ENCODE measurements at regions not wholly inside any gene's neighbourhood (a gene's known extent, or its start where the extent isn't known, plus 50 kb on each side); places are given as distances from the start of the nearest gene placed in this dataset.

- Mint-ChIP-seq H3K4me3 (no peak overlapping the region), H3K36me3 (ENCODE audit: insufficient read depth in 1 of 3, low read depth in 3 of 3) (peaks cover 3 to 19% (median 8%) of the 10 kb centered on the region in 3 experiments), H3K27me3 (ENCODE audit: low read depth) (no peaks in the 10 kb centered on the region), H3K9me3 (peaks cover 17 to 18% of the 10 kb centered on the region in 2 experiments), H3K4me1 (0 out of 4 replicates have a peak, but pooled peaks cover 0 to 4% of the 10 kb centered on the region in 2 experiments), H3K27ac (no peak overlapping the region)
- Histone ChIP-seq H2AK5ac (ENCODE audit: insufficient read length, low read length) (no peak overlapping the region), H4K8ac (replicated peaks; ENCODE audit: insufficient read length, low read depth, low read length) (no peak overlapping the region), H3K9ac (ENCODE audit: extremely low read depth, insufficient read length, low read length) (no peak overlapping the region), H3K27me3 (ENCODE audit: insufficient read depth, low read length) (no peaks in the 10 kb centered on the region), H4K91ac (ENCODE audit: insufficient read length, low read depth, low read length) (no peak overlapping the region), H3K4ac (ENCODE audit: low read depth, low read length) (no peak overlapping the region), H4K20me1 (ENCODE audit: control insufficient read depth, insufficient read depth, insufficient read length) (no peaks in the 10 kb centered on the region), H2BK5ac (ENCODE audit: insufficient read length, low read length) (no peak overlapping the region), H2BK20ac (ENCODE audit: low read depth, low read length, poor library complexity, severe bottlenecking) (no peak overlapping the region), H2BK120ac (ENCODE audit: low read depth, low read length, poor library complexity, severe bottlenecking) (no peak overlapping the region), H3T11ph (ENCODE audit: low read length) (no peak overlapping the region), H3K27ac (ENCODE audit: insufficient read length, low read depth, low read length) (no peak overlapping the region), H3K9me3 (ENCODE audit: control insufficient read depth, low read depth, low read length) (no peaks in the 10 kb centered on the region), H4K5ac (ENCODE audit: insufficient read length, low read depth, low read length) (no peak overlapping the region), H3K56ac (ENCODE audit: insufficient read length, low read depth, low read length) (no peak overlapping the region), H3K14ac (ENCODE audit: insufficient read depth, low read length) (no peak overlapping the region), H3K18ac (ENCODE audit: insufficient read length, low read depth, low read length) (no peak overlapping the region), H3K4me1 (ENCODE audit: insufficient read depth, low read length) (no peaks in the 10 kb centered on the region), H3K79me1 (ENCODE audit: insufficient read depth, low read depth, low read length, poor library complexity, severe bottlenecking) (no peaks in the 10 kb centered on the region), H3K23me2 (ENCODE audit: insufficient read length, low read depth, low read length, poor library complexity, severe bottlenecking) (no peaks in the 10 kb centered on the region), H3K79me2 (ENCODE audit: insufficient read depth, low read length) (no peaks in the 10 kb centered on the region), H2AFZ (ENCODE audit: low read length) (no peak overlapping the region), H2BK12ac (ENCODE audit: insufficient read length, low read depth, low read length) (no peak overlapping the region), H2BK15ac (ENCODE audit: low read depth, low read length) (no peak overlapping the region), H3K4me2 (ENCODE audit: insufficient read depth, insufficient read length, low read length) (no peak overlapping the region), H3K23ac (ENCODE audit: insufficient read length, low read depth, low read length) (no peak overlapping the region)
- no peak for TF ChIP-seq CTCF (conservative IDR thresholded peaks at IDR 0.05)
- WGBS (ENCODE audit: extremely low coverage, insufficient read length, low lambda C conversion rate), result no CpG with 5 or more reads among the region's 2 CpGs
- no peak for DNase-seq
Observed at GRCh38 chr18:24995755-24996154, 356.2 kb downstream of the ZNF521 start.
